ENCODE measurements at regions not wholly inside any gene's neighbourhood (a gene's known extent, or its start where the extent isn't known, plus 50 kb on each side); places are given as distances from the start of the nearest gene placed in this dataset.

DNA sequence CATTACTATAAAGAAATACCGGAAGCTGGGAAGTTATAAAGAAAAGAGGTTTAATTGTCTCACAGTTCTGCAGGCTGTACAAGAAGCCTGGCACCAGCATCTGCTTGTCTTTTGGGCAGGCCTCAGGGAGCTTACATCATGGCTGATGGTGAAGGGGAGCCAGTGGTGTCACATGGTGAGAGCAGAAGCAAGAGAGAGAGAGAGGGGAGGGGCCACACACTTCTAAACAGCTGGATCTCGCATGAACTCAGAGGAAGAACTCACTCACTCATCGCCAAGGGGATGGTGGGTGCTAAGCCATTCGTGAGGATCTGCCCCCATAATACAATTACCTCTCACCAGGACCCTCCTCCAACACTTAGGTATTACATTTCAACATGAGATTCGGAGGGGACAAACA is 51.8 kb upstream of the ANKRD34C start:
- TF ChIP-seq, protein P1, sequence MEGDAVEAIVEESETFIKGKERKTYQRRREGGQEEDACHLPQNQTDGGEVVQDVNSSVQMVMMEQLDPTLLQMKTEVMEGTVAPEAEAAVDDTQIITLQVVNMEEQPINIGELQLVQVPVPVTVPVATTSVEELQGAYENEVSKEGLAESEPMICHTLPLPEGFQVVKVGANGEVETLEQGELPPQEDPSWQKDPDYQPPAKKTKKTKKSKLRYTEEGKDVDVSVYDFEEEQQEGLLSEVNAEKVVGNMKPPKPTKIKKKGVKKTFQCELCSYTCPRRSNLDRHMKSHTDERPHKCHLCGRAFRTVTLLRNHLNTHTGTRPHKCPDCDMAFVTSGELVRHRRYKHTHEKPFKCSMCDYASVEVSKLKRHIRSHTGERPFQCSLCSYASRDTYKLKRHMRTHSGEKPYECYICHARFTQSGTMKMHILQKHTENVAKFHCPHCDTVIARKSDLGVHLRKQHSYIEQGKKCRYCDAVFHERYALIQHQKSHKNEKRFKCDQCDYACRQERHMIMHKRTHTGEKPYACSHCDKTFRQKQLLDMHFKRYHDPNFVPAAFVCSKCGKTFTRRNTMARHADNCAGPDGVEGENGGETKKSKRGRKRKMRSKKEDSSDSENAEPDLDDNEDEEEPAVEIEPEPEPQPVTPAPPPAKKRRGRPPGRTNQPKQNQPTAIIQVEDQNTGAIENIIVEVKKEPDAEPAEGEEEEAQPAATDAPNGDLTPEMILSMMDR (conservative IDR thresholded peaks at IDR 0.05), result no peak
- no peak for TF ChIP-seq ZFX (IDR thresholded peaks at IDR 0.05)
- no peak overlapping the region for H3K27ac ChIP-seq

DNA sequence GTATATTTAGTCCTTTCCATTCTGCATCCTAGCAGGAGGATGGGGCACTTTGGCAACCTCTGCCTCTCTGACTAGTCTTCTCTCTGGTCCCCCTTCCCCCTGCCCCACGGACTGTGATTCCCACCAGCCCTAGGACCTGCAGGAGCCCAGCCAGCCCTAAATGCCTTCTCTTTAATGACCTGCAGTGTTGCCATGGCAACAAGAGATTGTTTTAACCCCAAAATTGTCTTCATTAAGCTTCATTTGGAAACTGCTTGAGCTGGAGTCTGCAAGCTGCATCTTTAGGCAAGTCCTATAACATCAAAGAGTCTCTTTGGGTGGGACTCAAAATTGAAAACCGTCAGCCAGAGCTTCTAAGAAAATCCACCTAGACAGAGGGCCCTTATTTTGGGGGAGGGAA is 59.7 kb upstream of the ANKRD34C start:
- H3K27ac ChIP-seq, result no peak overlapping the region
- no peak for TF ChIP-seq ZFX (IDR thresholded peaks at IDR 0.05)
- TF ChIP-seq, protein P1 (conservative IDR thresholded peaks at IDR 0.05), result no peak

DNA sequence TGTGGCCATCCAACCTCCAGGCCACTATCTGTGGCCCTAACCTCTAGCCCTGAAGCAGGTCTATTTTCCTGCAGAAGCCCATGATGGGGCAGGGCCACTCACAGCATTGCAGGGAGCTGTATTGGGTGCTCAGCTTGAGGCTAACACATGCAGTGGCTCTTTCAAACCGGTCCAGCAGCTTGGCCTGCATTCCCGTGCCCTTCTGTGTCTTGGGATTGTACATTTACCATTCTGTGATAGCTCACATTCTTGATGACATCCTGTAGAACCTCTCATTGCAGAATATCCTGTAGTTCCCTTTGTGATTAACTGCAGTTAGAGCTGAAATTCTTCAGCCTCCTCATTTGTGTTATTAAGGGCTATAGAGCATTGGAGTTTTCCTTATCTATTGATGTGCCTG is 60.8 kb upstream of the ANKRD34C start:
- TF ChIP-seq ZFX (IDR thresholded peaks at IDR 0.05), result no peak
- TF ChIP-seq, protein P1 (conservative IDR thresholded peaks at IDR 0.05), result no peak
- H3K27ac ChIP-seq, result no peak overlapping the region

DNA sequence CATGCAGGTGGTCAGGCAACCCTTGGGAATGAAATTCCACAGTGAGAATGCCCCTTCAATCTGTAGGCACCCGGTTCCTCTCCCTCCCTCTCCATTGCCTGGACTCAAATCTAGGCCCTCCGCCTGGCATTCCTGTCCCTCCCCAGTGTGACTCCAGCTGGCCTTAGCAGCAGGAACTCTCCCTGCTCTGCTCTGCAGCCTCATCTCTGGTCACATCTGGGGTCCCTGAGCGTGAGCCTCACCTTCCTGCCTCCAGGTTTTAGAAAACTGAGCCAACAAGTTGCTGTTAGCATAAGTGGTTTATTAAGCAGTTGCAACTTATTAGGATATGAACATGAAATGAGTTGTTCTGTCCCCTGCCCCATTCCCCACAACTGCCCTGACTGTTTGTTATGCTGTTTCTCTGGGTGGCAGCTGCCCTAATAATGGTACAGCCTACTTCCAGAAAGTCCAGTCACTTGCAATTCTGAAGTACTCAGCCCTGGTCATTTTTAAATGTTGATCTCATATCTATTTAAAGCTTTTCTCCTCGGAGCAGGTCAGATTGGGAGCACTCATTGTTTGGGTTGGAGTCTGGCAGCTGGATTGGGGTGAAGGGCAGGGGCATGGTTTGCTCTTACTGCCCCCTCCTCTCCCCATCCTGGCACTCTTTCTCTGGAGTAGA is 63.0 kb upstream of the ANKRD34C start:
- TF ChIP-seq ZFX (IDR thresholded peaks at IDR 0.05), result no peak
- TF ChIP-seq, protein P1 (conservative IDR thresholded peaks at IDR 0.05), result no peak
- H3K27ac ChIP-seq, result no peak overlapping the region

DNA sequence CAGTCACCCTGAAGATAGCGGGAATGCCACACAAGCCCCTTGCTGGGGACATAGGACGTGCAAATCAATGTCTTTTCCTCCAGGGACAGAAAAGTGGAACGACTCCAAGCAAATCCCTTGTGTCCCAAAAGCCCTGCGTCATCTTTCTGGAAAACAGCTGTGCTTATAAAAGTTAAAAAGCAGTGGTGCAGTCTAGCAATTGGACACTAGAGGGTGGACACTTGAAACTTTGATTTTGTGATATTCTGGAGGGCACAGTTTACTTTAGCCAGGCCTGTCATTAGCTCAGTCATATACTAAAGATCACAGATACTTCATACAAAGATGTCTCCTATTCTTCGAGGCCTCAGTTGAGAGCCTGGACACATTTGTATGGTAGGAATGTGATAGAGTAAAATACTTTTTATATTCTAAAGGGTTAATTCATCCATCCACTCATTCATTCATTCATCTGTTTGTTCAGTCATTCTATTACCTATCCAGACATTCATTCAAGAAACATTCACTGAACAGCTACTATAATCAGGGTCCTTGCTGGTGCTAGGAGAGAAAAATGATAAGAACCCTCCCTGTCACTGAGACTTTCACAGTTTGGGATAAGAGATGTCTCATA is 63.8 kb upstream of the ANKRD34C start:
- no peak overlapping the region for H3K27ac ChIP-seq
- no peak for TF ChIP-seq ZFX (IDR thresholded peaks at IDR 0.05)
- TF ChIP-seq, protein P1 (conservative IDR thresholded peaks at IDR 0.05), result peak; percentile 77

DNA sequence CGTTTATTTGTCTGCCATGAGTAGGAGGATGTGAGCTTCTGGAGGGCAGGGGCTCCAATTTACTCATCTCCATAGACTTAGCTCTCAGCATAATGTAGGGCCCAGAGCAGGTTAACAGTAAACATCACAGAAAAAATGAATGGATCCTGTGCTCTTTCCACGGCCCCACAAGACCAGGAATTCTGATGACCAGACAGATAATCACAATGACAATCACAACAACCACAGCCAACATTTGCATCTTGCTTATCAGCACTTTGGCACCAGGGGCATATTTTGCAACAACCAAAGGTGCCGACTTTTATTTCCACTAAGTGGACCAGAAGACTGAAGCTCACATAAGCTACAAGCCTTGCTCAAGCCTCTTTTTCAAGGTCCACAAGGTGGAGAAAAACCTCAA is 68.9 kb upstream of the ANKRD34C start:
- no peak for TF ChIP-seq ZFX (IDR thresholded peaks at IDR 0.05)
- TF ChIP-seq, protein P1 (conservative IDR thresholded peaks at IDR 0.05), result no peak
- no peak overlapping the region for H3K27ac ChIP-seq

DNA sequence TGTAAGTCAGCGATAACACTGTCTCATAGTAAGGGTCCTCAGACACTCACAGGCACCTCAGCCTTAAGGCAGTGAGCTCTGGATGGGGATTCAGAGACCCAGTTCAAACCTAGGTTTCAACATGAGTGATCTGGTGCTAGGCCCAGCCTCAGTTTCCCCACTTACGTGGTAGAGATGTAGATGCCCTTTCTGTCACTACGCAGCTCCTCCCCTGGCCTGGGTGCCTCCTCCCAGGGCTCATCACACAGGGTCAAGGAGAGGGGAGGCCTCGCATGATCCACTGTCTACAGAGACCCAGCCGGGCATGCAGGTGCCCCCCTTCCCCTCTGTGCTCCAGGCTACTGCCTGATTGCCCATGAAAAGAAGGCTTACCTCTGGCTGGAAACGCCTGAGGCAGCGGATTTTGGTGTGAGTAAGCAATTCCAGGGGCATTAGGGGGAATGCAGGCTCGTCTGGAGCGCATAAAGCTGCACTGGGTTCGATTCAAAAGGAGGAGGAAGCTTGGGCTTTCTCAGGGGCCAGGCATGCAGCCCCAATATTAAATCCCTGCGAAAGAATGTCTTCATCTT is 69.8 kb upstream of the ANKRD34C start:
- no peak overlapping the region for H3K27ac ChIP-seq
- TF ChIP-seq, protein P1 (conservative IDR thresholded peaks at IDR 0.05), result no peak
- TF ChIP-seq ZFX (IDR thresholded peaks at IDR 0.05), result no peak
